SK-N-SH (cell line): ENCODE measurements at regions not wholly inside any gene's neighbourhood (a gene's known extent, or its start where the extent isn't known, plus 50 kb on each side); places are given as distances from the start of the nearest gene placed in this dataset.

Experiments used
- CTCF ChIA-PET: fragments of 300-600, 350-600 bp; formaldehyde crosslinking; extraction: SDS; loops from one replicate; lab custom pipeline; 2021; lab: Yijun Ruan, JAX
- POLR2A ChIA-PET: fragments of 350-600 bp; sonication (Branson Sonifier 250); formaldehyde crosslinking; extraction: SDS; loops from one replicate; lab custom pipeline; 2020; ENCODE audit warnings: antibody characterized with exemption, inconsistent platforms; lab: Yijun Ruan, JAX
- DNase-seq: peaks from one replicate; pipeline ENCODE4 v3.0.0; 2012
- H2AFZ ChIP-seq: fragments of 200-600 bp; sonication (generic); 2 replicates; pipeline ENCODE4 v1.8.1; 2016; ENCODE audit warnings: antibody characterized with exemption, mild to moderate bottlenecking, low read depth
- H3F3A ChIP-seq: fragments of 200-600 bp; sonication (generic); replicated peaks from 2 replicates; pipeline ENCODE3; 2016; ENCODE audit warnings: antibody characterized with exemption, mild to moderate bottlenecking; ENCODE audit not compliant: insufficient read depth
- H3K27ac ChIP-seq, 2 experiments: fragments of 200-500 bp in 1 of 2; fragments of 200-600 bp in 1 of 2; sonication (Bioruptor generic) in 1 of 2; sonication (generic), shearing (Covaris generic) in 1 of 2; 2 replicates each; pipeline versions ENCODE4 v1.5.1 to v1.6.1; 2014 to 2016; ENCODE audit warnings: low read depth in 2 of 2, inconsistent platforms in 1 of 2, low read length in 1 of 2, mild to moderate bottlenecking in 1 of 2, mixed read lengths in 1 of 2
- H3K27me3 ChIP-seq: fragments of 200-600 bp; sonication (generic), shearing (Covaris generic); 2 replicates; pipeline ENCODE4 v1.6.1; 2016; ENCODE audit warnings: mixed run types; ENCODE audit not compliant: insufficient read depth
- H3K36me3 ChIP-seq, 2 experiments: fragments of 200-500 bp in 1 of 2; fragments of 200-600 bp in 1 of 2; sonication (Bioruptor generic) in 1 of 2; sonication (generic) in 1 of 2; replicated peaks in 1 of 2; 2 replicates each; pipeline versions ENCODE3 to v1.5.1; 2014 to 2016; ENCODE audit warnings: low read length in 1 of 2, mild to moderate bottlenecking in 1 of 2; ENCODE audit not compliant: insufficient read depth in 2 of 2, control insufficient read depth in 1 of 2
- H3K4me1 ChIP-seq, 2 experiments: fragments of 200-500 bp in 1 of 2; fragments of 200-600 bp in 1 of 2; sonication (Bioruptor generic) in 1 of 2; sonication (generic), shearing (Covaris generic) in 1 of 2; 2 replicates each; pipeline versions ENCODE4 v1.5.1 to v1.6.1; 2014 to 2016; ENCODE audit warnings: low read depth in 1 of 2, low read length in 1 of 2, mixed run types in 1 of 2; ENCODE audit not compliant: insufficient read depth in 2 of 2, control insufficient read depth in 1 of 2
- H3K4me2 ChIP-seq: fragments of 200-600 bp; sonication (generic), shearing (Covaris generic); 2 replicates; pipeline ENCODE4 v1.6.1; 2017; ENCODE audit warnings: mixed run types
- H3K4me3 ChIP-seq, 2 experiments: fragments of 200-500 bp in 1 of 2; fragments of 200-600 bp in 1 of 2; sonication (Bioruptor generic) in 1 of 2; sonication (generic), shearing (Covaris generic) in 1 of 2; 2 replicates each; pipeline versions ENCODE4 v1.5.1 to v1.8.1; 2014 to 2016; ENCODE audit warnings: low read depth in 2 of 2, inconsistent platforms in 1 of 2, low read length in 1 of 2, mild to moderate bottlenecking in 1 of 2, mixed read lengths in 1 of 2, moderate library complexity in 1 of 2
- H3K79me2 ChIP-seq: fragments of 200-600 bp; sonication (generic); 2 replicates; pipeline ENCODE4 v1.8.1; 2017; ENCODE audit warnings: mild to moderate bottlenecking; ENCODE audit not compliant: insufficient read depth
- H3K9ac ChIP-seq: fragments of 200-600 bp; sonication (generic); 2 replicates; pipeline ENCODE4 v1.6.1; 2017; ENCODE audit warnings: mixed run types
- H3K9me2 ChIP-seq: fragments of 200-600 bp; sonication (generic); 2 replicates; pipeline ENCODE4 v1.6.1; 2017; ENCODE audit warnings: mixed run types
- H3K9me3 ChIP-seq: fragments of 200-600 bp; sonication (generic); 2 replicates; pipeline ENCODE4 v1.6.1; 2017; ENCODE audit warnings: mixed run types, mild to moderate bottlenecking, moderate library complexity
- H4K20me1 ChIP-seq: fragments of 200-600 bp; sonication (generic); 2 replicates; pipeline ENCODE4 v1.6.1; 2017; ENCODE audit warnings: mild to moderate bottlenecking, mixed run types; ENCODE audit not compliant: insufficient read depth
- CTCF ChIP-seq: fragments of 200-600 bp; sonication (generic); IDR thresholded peaks from 2 replicates; pipeline ENCODE4 v1.6.1; 2017; ENCODE audit warnings: antibody characterized with exemption, mild to moderate bottlenecking, moderate library complexity
- FOSL2 ChIP-seq: IDR thresholded peaks from 2 replicates; pipeline ENCODE4 v1.4.0; 2012; ENCODE audit warnings: low read depth, mild to moderate bottlenecking, moderate library complexity, borderline replicate concordance
- FOXJ3 ChIP-seq: sonication (generic); formaldehyde crosslinking; IDR thresholded peaks from 2 replicates; pipeline ENCODE4 v1.5.1; 2020; ENCODE audit warnings: mild to moderate bottlenecking, missing genetic modification reagents
- FOXM1 ChIP-seq: IDR thresholded peaks from 2 replicates; pipeline ENCODE4 v1.4.0; 2012; ENCODE audit warnings: low read depth, mild to moderate bottlenecking
- GABPA ChIP-seq: IDR thresholded peaks from 2 replicates; pipeline ENCODE4 v1.4.0; 2012; ENCODE audit warnings: low read depth, mild to moderate bottlenecking
- GATA2 ChIP-seq: sonication (generic); formaldehyde crosslinking; IDR thresholded peaks from 2 replicates; pipeline ENCODE4 v1.5.0; 2020; ENCODE audit warnings: mild to moderate bottlenecking, missing genetic modification reagents
- IRF3 ChIP-seq: fragments of 150-350 bp; IDR thresholded peaks from 2 replicates; pipeline ENCODE4 v1.6.1; 2016; ENCODE audit warnings: mild to moderate bottlenecking, low read depth, low read length
- MEF2A ChIP-seq: IDR thresholded peaks from 2 replicates; pipeline ENCODE4 v1.4.0; 2012; ENCODE audit warnings: low read depth, borderline replicate concordance
- MXI1 ChIP-seq: IDR thresholded peaks from 2 replicates; pipeline ENCODE4 v1.6.1; 2012; ENCODE audit warnings: mild to moderate bottlenecking, low read depth, low read length, improper control_type of control experiment
- NFIC ChIP-seq: IDR thresholded peaks from 2 replicates; pipeline ENCODE4 v1.4.0; 2012; ENCODE audit warnings: borderline replicate concordance
- POLR2AphosphoS5 ChIP-seq: IDR thresholded peaks from 2 replicates; pipeline ENCODE4 v1.6.1; 2012; ENCODE audit warnings: low read depth, low read length
- RCOR1 ChIP-seq: fragments of 150-350 bp; IDR thresholded peaks from 2 replicates; pipeline ENCODE4 v1.6.1; 2017; ENCODE audit warnings: antibody characterized with exemption, low read length
- RFX5 ChIP-seq: IDR thresholded peaks from 2 replicates; pipeline ENCODE4 v1.6.1; 2012; ENCODE audit warnings: mild to moderate bottlenecking, improper control_type of control experiment, low read length
- RXRA ChIP-seq: IDR thresholded peaks from 2 replicates; pipeline ENCODE4 v1.4.0; 2012; ENCODE audit warnings: low read depth, mild to moderate bottlenecking, borderline replicate concordance
- SIN3A ChIP-seq: IDR thresholded peaks from 2 replicates; pipeline ENCODE4 v1.6.1; 2012; ENCODE audit warnings: low read depth, mild to moderate bottlenecking, low read length, moderate library complexity, borderline replicate concordance
- SMC3 ChIP-seq: IDR thresholded peaks from 2 replicates; pipeline ENCODE4 v1.6.1; 2012; ENCODE audit warnings: low read depth, low read length, improper control_type of control experiment
- TAF1 ChIP-seq: IDR thresholded peaks from 2 replicates; pipeline ENCODE4 v1.6.1; 2012; ENCODE audit warnings: low read depth, mild to moderate bottlenecking, low read length, moderate library complexity, borderline replicate concordance
- TCF12 ChIP-seq: IDR thresholded peaks from 2 replicates; pipeline ENCODE4 v1.4.0; 2012
- TEAD4 ChIP-seq: IDR thresholded peaks from 2 replicates; pipeline ENCODE4 v1.4.0; 2012; ENCODE audit warnings: mild to moderate bottlenecking, borderline replicate concordance; ENCODE audit not compliant: insufficient read depth
- WGBS: methylation state at CpG from one replicate; pipeline ENCODE4 v1.1.6; 2017; ENCODE audit warnings: low lambda C conversion rate; 5-methylcytosine and 5-hydroxymethylcytosine counted together
- TF ChIP-seq, protein P1 (sequence below): IDR thresholded peaks from 2 replicates; pipeline ENCODE4 v1.4.0; 2012; ENCODE audit warnings: low read depth

GRCh38 chr14:28584951-28585350 is 181.6 kb upstream of the FOXG1 start:
- ChIA-PET CTCF (no interaction called here), POLR2A (no interaction called here)
- no peak overlapping the region for H3K4me2 ChIP-seq
- no peaks in the 10 kb centered on the region for H3K36me3 ChIP-seq
- H3K27ac ChIP-seq = no peak overlapping the region
- WGBS = 21% methylated on average over 2 of the region's 2 CpGs
- H3K79me2 ChIP-seq = no peaks in the 10 kb centered on the region
- no peaks in the 10 kb centered on the region for H3K27me3 ChIP-seq
- H4K20me1 ChIP-seq = no peaks in the 10 kb centered on the region
- H3K4me3 ChIP-seq = no peak overlapping the region
- no peaks in the 10 kb centered on the region for H3K9me2 ChIP-seq
- DNase-seq = no peak
- H3F3A ChIP-seq = no peaks in the 10 kb centered on the region
- H2AFZ ChIP-seq = no peak overlapping the region
- no peak overlapping the region for H3K9ac ChIP-seq
- no peaks in the 10 kb centered on the region for H3K4me1 ChIP-seq
- H3K9me3 ChIP-seq = no peaks in the 10 kb centered on the region
- TF ChIP-seq IRF3 = no peak
- TF ChIP-seq TEAD4 = no peak
- TF ChIP-seq TAF1 = no peak
- TF ChIP-seq RCOR1 = no peak
- no peak for TF ChIP-seq FOXM1
- no peak for TF ChIP-seq RXRA

GRCh38 chr14:28589792-28590191 is 176.8 kb upstream of the FOXG1 start:
- H3K9me3 ChIP-seq = no peaks in the 10 kb centered on the region
- H4K20me1 ChIP-seq = no peaks in the 10 kb centered on the region
- H3K27me3 ChIP-seq = no peaks in the 10 kb centered on the region
- H3F3A ChIP-seq = no peaks in the 10 kb centered on the region
- H3K9me2 ChIP-seq = no peaks in the 10 kb centered on the region
- no peak overlapping the region for H2AFZ ChIP-seq
- ChIA-PET POLR2A (no interaction called here), CTCF (interaction anchor here (1.4 kb wide), 1 partner anchor 19 kb away, joined by 3 read pairs; no protein-coding TSS in a partner anchor)
- TF ChIP-seq POLR2AphosphoS5 (no peak), TCF12 (no peak), SMC3 (no peak), SIN3A (no peak), RFX5 (no peak), CTCF (no peak), MXI1 (no peak), IRF3 (no peak), FOSL2 (no peak), NFIC (no peak), GATA2 (CRISPR knock-in tag) (no peak), TEAD4 (no peak), FOXJ3 (no peak), MEF2A (no peak), RCOR1 (no peak), GABPA (no peak)
- TF ChIP-seq, protein P1, sequence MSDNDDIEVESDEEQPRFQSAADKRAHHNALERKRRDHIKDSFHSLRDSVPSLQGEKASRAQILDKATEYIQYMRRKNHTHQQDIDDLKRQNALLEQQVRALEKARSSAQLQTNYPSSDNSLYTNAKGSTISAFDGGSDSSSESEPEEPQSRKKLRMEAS = no peak
- H3K4me1 ChIP-seq = no peaks in the 10 kb centered on the region
- no peak for DNase-seq
- H3K4me3 ChIP-seq = no peak overlapping the region
- H3K4me2 ChIP-seq = no peak overlapping the region
- H3K79me2 ChIP-seq = no peaks in the 10 kb centered on the region
- H3K36me3 ChIP-seq = no peaks in the 10 kb centered on the region
- H3K9ac ChIP-seq = no peak overlapping the region
- H3K27ac ChIP-seq = no peak overlapping the region
- 10% methylated on average over 1 of the region's 1 CpG for WGBS
